ENCODE measurements at regions not wholly inside any gene's neighbourhood (a gene's known extent, or its start where the extent isn't known, plus 50 kb on each side); places are given as distances from the start of the nearest gene placed in this dataset.

DNA sequence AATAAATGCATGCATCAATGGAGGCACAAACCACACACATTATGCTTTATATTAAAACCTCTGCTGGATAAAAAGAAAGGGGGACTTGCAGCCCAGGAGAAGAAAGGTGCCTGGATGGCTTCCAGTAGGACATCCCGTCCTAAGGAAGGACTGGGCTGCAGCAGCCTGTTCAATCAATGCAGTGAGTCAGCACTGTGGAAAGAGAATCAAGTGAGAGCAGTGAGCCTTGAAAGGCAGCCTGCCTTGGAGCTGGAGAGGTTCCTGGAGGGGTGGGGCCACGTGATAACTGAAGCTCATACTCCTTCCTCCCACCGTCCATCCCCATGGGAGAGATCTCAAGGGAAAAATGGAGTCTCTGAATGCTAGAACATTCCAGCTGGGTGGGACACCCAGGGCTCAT, 501.2 kb downstream of the ADRA2A start:
- TF ChIP-seq, protein P1, sequence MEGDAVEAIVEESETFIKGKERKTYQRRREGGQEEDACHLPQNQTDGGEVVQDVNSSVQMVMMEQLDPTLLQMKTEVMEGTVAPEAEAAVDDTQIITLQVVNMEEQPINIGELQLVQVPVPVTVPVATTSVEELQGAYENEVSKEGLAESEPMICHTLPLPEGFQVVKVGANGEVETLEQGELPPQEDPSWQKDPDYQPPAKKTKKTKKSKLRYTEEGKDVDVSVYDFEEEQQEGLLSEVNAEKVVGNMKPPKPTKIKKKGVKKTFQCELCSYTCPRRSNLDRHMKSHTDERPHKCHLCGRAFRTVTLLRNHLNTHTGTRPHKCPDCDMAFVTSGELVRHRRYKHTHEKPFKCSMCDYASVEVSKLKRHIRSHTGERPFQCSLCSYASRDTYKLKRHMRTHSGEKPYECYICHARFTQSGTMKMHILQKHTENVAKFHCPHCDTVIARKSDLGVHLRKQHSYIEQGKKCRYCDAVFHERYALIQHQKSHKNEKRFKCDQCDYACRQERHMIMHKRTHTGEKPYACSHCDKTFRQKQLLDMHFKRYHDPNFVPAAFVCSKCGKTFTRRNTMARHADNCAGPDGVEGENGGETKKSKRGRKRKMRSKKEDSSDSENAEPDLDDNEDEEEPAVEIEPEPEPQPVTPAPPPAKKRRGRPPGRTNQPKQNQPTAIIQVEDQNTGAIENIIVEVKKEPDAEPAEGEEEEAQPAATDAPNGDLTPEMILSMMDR (IDR thresholded peaks at IDR 0.05; ENCODE audit: insufficient read depth, low read length, missing control alignments): no peak
- POLR2A ChIA-PET: no interaction called here
- CTCF ChIA-PET: no interaction called here

DNA sequence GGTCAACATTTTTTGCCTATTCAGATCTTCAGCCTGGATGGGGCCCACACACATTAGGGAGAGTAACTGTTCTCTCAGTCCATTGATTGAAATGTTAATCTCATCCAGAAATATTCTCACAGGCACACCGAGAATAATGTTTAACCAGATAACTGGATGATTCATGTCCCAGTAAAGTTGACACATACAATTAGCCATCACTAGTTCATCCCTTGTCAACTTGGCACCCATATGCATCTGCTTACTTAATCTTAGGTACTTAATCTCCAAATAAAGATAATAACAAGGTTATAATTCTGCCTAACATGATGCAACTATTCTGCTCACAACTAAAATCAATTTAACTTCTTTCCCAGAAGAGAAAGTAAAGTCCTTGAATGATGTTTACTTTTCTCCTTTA, 502.6 kb downstream of the ADRA2A start:
- POLR2A ChIA-PET: no interaction called here
- no peak for DNase-seq (ENCODE audit: low read depth, low spot score)
- H3K4me3 ChIP-seq (ENCODE audit: low read depth, low read length): no peak overlapping the region
- TF ChIP-seq, protein P1 (IDR thresholded peaks at IDR 0.05; ENCODE audit: insufficient read depth, low read length, missing control alignments): no peak
- CTCF ChIA-PET: no interaction called here

More for the DNA sequence above, 501.2 kb downstream of the ADRA2A start:
- no peak for DNase-seq (ENCODE audit: low read depth, low spot score)
- H3K4me3 ChIP-seq (ENCODE audit: low read depth, low read length): no peak overlapping the region

DNA sequence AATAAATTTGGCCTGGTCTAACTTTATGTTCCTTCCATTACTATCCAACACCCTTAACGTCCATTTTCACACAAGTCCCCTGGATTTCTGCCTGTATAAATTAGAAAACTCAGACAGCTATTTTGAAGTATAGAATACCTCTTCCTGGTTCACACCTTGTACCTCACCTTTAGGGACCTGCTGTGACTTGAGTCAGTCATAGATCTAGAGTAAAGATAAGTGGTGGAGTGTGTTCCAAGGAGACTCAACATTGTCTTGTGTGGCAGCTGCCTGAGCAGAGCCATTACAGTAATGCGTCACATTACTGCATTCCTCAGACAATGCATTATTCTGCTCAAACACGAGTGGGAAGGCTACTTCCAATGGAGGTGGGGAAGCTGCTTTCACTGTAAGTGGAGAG, 513.9 kb downstream of the ADRA2A start:
- TF ChIP-seq, protein P1 (IDR thresholded peaks at IDR 0.05; ENCODE audit: insufficient read depth, low read length, missing control alignments): no peak
- H3K4me3 ChIP-seq (ENCODE audit: low read depth, low read length): no peak overlapping the region
- POLR2A ChIA-PET: no interaction called here
- DNase-seq (ENCODE audit: low read depth, low spot score): no peak
- CTCF ChIA-PET: no interaction called here

DNA sequence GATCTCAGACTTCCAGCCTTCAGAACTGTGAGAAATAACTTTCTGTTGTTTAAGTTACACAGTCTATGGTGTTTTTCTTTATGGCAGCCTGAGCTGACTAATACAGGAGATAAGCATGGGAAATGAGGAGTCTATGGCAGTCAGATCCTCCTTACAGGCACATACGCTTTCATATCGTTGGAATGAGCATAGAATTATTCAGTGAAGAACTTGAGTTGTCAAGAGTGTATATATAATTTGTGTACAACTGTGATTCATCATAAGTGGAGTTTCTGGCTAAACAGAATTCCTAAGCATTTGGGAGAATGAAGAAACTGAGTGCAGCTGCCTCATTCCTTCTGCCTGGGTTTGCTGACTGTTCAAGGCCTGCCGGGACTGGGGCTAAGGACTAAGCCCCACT, 516.7 kb downstream of the ADRA2A start:
- H3K4me3 ChIP-seq (ENCODE audit: low read depth, low read length): no peak overlapping the region
- ChIA-PET POLR2A (no interaction called here), CTCF (no interaction called here)
- TF ChIP-seq, protein P1 (IDR thresholded peaks at IDR 0.05; ENCODE audit: insufficient read depth, low read length, missing control alignments): no peak
- DNase-seq (ENCODE audit: low read depth, low spot score): peak; percentile 12

DNA sequence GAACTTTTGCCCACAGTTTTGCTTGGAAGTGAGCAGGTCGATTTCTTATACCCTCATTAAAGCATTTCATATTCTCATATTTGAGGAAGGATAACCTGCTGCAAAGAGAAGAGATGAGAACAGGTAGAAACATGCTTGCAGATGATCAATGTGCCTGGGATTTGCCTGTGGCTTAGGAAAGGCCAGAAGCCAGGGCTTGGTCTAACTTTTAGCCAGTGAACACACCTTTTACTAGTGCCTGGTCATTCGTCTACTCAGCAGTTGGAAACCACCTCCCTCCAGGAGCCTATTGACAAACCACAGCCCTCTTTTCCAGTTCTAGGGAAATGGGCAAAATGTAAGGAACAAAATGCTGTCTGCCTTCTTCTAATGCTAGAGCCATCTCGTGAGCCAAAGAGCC, 518.3 kb downstream of the ADRA2A start:
- POLR2A ChIA-PET: no interaction called here
- no peak for DNase-seq (ENCODE audit: low read depth, low spot score)
- CTCF ChIA-PET: interaction anchor here (1.1 to 1.8 kb wide), 2 partner anchors 17 to 57 kb away, joined by 3 to 4 read pairs; no protein-coding TSS in a partner anchor
- no peak overlapping the region for H3K4me3 ChIP-seq (ENCODE audit: low read depth, low read length)
- TF ChIP-seq, protein P1 (IDR thresholded peaks at IDR 0.05; ENCODE audit: insufficient read depth, low read length, missing control alignments): no peak

DNA sequence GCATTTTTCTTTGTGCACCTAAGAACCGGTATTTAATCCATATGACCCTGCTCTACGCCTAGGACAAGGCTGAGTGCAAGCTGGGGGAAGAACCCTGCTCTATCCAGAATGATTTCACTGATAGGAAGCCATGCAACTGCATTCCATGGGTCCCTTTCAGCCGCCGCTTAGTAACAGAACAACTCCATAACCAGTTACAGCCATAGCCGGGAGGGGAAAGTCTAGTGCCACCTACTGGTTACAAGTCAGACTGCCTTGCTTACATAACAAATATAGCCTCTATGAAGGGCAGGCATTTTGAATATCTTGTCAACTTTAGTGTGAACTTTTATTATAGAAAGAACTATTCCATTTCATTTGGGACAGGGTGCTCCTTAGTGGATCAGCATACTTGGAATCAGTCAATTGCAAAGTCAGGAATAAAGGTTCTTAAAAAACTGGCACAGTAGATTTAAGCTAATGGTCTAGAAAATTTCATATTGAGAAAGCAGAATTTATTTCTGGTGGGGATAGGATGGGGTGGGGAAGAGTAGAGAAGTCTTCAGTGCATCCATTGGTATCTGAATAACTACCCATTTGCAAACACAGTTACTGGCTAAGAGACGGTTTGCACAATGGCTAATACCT, 521.7 kb downstream of the ADRA2A start:
- DNase-seq (ENCODE audit: low read depth, low spot score): peak; percentile 16
- ChIA-PET POLR2A (no interaction called here), CTCF (interaction anchor here (0.9 to 3.6 kb wide), 10 partner anchors 9 to 988 kb away, joined by 3 to 17 read pairs (median 4); partner anchors contain the start of gene ADRA2A)
- no peak overlapping the region for H3K4me3 ChIP-seq (ENCODE audit: low read depth, low read length)
- TF ChIP-seq, protein P1 (IDR thresholded peaks at IDR 0.05; ENCODE audit: insufficient read depth, low read length, missing control alignments): peak; percentile 80

Data from AG04449 (cell line).